ENCODE measurements at regions not wholly inside any gene's neighbourhood (a gene's known extent, or its start where the extent isn't known, plus 50 kb on each side); places are given as distances from the start of the nearest gene placed in this dataset.
"Not testable (repeated sequence)": the region's sequence is repeated elsewhere in the genome, so short reads cannot be mapped to it uniquely, and the experiment has no call there.

- DNase-seq (ENCODE audit: extremely low read depth, low read depth, low spot score) = no peak
Observed at GRCh38 chr5:109989161-109989560, 299.4 kb downstream of the MAN2A1 start.

DNA sequence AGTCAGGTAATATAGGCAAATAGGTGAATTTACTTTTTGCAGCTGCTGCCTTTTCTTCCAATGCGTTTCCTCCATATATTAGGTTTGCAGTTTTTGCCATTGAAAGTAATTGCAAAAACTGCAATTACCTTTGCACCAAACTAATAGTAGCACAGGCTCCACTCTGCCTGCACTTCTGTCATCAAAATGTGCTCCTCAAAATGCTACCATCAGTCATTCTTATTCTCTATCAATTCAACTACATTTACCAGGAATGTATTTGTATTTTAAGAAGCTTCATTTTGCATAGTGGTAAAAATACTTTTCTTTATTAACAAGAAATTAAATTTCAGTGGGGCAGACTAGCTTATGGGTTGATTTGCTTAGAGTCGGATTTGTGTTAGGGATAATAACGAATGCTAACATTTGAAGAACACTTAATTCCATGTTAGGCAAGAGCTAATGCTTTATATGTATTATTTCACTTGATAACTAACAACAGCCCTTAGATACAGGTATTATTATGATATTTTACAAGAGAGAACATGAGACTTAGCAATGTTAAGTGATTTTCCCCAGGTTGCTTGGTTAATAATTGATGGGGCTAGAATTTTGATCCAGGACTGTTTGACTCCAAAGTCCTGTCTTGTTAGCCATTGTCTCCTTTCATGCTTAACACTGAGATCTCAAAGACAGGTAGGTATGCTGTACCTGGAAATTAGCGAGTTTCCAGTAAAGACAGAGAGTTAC lies 300.4 kb downstream of the MAN2A1 start:
- DNase-seq (ENCODE audit: extremely low read depth, low read depth, low spot score) = no peak

GRCh38 chr5:109990723-109991359 lies 301.1 kb downstream of the MAN2A1 start:
- DNase-seq (ENCODE audit: extremely low read depth, low read depth, low spot score) = no peak

DNA sequence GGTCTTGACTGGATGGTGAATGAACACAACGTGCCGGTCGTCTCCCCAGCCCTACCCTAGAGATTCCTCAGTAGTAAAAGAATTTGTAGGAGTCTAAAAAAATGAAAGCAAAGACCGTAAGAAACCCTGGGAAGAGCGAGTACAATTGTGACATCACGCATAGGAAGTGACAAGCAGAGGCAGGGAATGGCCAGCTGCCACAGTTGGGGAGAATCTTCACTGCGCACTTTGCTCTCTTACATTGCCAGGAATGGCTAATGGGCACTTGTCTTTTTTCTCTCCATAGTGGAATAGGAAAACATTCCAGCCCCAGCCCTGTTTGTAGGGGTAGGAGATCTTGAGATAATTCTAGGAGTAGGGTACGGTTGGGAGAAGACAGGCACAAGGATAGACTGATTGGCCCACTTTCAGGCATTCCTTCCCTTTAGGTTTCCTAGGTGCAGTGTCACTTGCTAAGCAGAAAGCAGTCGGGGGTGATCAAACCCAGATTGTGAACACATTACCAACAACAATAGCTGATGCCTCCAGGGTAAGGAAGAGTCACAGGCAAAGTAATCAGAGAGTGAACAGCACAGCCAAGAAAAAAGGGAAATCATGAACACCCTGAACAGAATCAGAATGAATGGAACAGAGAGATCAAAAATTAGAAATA lies 302.7 kb downstream of the MAN2A1 start:
- DNase-seq (ENCODE audit: extremely low read depth, low read depth, low spot score) = no peak

GRCh38 chr5:109994135-109994534 lies 304.4 kb downstream of the MAN2A1 start:
- no peak for DNase-seq (ENCODE audit: extremely low read depth, low read depth, low spot score)

- DNase-seq (ENCODE audit: extremely low read depth, low read depth, low spot score) = no peak
Observed at GRCh38 chr5:109996246-109996645, 306.5 kb downstream of the MAN2A1 start.

DNA sequence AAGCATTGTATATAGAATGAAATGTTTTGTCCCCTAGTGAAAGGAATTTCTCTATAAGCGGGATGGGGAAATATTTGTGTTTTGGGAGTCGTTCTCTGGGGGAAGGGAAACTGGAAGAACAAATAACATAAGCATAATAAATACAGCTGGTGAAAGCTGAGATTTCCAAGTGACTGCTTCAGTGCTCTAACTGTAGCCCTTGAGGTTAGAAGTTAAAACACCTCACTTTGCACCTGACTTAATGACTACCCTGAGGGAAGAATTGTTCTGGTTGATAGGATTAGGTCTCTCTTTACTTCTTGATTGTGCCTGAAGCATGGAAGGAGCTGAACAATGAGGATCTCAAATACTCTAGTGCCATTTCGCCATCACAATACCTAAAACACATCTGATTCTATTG lies 307.4 kb downstream of the MAN2A1 start:
- no peak for DNase-seq (ENCODE audit: extremely low read depth, low read depth, low spot score)

DNA sequence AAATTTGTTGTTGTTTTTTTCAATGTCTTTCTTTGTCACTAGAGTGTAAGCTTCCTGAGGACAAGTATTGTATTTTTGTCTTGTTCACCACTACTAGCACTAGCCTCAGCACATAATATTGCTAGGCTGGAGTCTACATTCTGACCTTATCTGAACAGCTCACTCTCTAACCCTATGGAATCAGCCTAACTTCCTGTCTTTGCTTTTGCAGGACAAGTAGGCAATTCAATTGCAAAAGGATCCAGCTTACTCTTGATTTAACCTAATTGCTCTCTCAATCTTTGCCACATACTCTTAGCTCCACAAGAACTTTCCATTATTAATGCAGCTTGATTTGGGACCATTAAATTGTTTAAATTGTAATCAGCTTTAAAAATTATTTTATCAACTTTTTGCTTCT lies 308.5 kb downstream of the MAN2A1 start:
- no peak for DNase-seq (ENCODE audit: extremely low read depth, low read depth, low spot score)

- no peak for DNase-seq (ENCODE audit: extremely low read depth, low read depth, low spot score)
Observed at GRCh38 chr5:109998726-109999125, 309.0 kb downstream of the MAN2A1 start.

- DNase-seq (ENCODE audit: extremely low read depth, low read depth, low spot score) = no peak
Observed at GRCh38 chr5:110001648-110002047, 311.9 kb downstream of the MAN2A1 start.

- DNase-seq (ENCODE audit: extremely low read depth, low read depth, low spot score) = no peak
Observed at GRCh38 chr5:110002652-110003051, 312.9 kb downstream of the MAN2A1 start.

DNA sequence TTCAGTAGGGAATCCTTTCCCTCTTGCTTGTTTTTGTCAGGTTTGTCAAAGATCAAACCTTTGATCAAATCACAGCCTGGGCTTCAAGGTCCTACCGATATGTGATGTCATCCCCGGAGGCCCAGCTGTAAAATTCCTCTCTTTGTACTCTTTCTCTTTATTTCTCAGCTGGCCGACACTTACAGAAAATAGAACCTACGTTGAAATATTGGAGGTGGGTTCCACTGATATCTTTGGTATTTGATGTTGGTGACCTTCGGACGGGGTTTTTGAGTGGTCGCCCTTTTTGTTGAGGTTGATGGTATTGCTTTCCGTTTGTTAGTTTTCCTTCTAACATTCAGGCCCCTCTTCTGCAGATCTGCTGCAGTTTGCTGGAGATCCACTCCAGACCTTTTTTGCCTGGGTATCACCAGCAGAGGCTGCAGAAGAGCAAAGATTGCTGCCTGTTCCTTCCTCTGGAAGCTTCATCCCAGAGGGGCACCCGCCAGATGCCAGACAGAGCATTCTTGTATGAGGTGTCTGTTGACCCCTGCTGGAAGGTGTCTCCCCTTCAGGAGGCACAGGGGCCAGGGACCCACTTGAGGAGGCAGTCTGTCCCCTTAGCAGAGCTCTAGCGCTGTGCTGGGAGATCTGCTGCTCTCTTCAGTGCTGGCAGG lies 316.3 kb downstream of the MAN2A1 start:
- not testable (repeated sequence) for DNase-seq (ENCODE audit: extremely low read depth, low read depth, low spot score)

- no peak for DNase-seq (ENCODE audit: extremely low read depth, low read depth, low spot score)
Observed at GRCh38 chr5:110007101-110007500, 317.4 kb downstream of the MAN2A1 start.

GRCh38 chr5:110008131-110008530 lies 318.4 kb downstream of the MAN2A1 start:
- no peak for DNase-seq (ENCODE audit: extremely low read depth, low read depth, low spot score)

DNA sequence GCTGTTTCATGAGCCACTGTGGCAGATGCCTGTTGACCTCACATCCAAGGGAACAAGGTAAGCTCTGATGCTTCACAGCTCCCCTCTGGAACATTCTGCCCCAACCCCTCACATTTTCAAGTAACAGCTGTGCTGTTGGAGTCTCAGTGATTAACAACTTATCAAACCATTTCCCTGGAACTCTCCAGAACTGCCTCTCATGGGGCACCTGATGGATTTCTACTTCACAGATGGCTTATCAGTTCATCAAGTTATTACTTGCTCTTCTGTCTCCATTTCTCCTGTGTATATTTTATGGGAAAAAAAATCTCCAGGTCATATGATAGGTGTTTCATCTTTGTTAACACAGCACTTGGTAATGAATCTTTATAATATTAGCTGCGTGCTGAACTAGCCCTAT lies 322.4 kb downstream of the MAN2A1 start:
- no peak for DNase-seq (ENCODE audit: extremely low read depth, low read depth, low spot score)

DNA sequence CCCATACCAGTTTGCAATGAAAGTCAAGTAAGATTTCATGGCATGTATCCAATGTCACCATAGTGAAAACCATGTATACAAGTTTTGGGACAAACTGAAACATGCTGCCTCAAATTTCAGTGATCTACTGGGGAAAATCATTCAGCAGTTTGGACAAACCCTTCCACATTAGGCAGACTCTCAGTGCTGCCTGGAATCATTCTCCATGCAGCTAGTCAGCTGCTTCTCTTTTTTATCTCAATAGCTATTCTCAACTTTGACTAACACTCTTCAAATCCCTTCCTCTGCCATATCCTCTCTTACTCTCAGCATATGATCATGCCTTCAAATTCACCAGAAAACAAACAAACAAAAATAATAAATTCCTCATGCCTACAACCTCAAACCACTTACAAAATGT lies 323.3 kb downstream of the MAN2A1 start:
- DNase-seq (ENCODE audit: extremely low read depth, low read depth, low spot score) = no peak

DNA sequence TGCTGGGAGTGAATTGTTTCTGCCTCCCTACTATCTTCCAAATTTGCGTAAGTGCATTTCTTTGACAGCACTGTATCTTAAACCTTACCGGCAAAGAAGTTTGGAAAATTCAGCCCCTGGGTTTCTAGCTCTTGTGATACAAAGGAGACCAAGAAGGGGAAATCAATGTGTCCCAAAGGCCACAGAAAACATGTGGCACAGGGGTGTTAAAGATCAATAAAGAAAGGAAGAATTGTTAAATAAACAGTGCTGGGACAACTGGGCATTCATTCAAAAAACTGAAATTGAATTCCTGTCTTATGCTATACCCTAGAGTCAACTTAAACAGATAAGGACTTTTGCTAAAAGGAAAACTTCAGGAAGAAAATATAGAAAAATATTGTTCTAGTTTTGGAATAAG lies 328.1 kb downstream of the MAN2A1 start:
- no peak for DNase-seq (ENCODE audit: extremely low read depth, low read depth, low spot score)

DNA sequence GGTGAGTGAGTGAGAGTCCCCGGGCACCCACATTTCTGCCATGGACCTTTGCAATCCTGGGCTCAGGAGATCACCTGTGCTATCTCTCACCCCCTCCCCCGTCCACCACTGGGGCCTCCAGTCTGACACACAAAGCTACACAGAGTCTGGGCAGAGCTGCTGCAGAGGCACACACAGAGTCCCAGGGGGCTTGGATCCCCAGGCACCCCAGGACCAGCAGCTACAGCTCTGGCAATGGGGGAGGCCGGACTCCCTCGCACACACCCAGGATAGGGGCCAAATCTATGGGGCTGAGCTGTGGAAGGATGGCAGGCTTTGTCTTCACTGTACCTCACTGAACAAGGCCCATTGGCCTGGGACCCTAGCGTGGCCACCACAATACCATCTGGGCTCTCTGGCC lies 328.8 kb downstream of the MAN2A1 start:
- no peak for DNase-seq (ENCODE audit: extremely low read depth, low read depth, low spot score)

DNA sequence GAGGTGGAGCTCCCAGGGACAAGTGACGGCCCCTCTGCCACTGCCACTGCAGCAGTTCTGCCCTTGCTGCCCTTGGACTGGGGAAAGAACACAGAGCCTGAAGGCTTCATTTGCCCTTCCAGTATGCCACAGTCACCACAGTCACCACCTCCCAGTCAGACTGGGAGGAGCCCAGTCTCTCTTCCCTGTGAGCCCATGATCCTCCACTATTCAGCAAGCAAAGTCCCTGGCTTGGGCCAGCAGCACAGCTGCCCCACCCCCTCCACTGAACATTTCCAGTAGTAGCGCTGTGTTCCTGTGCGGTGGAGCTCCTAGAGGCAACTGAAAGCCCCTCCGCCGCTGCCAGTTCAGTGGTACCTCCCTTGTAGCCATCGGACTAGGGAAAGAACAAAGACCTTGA lies 329.4 kb downstream of the MAN2A1 start:
- no peak for DNase-seq (ENCODE audit: extremely low read depth, low read depth, low spot score)

- DNase-seq (ENCODE audit: extremely low read depth, low read depth, low spot score) = no peak
Observed at GRCh38 chr5:110019780-110020179, 330.1 kb downstream of the MAN2A1 start.

GRCh38 chr5:110021251-110021650 lies 331.5 kb downstream of the MAN2A1 start:
- DNase-seq (ENCODE audit: extremely low read depth, low read depth, low spot score) = no peak

DNA sequence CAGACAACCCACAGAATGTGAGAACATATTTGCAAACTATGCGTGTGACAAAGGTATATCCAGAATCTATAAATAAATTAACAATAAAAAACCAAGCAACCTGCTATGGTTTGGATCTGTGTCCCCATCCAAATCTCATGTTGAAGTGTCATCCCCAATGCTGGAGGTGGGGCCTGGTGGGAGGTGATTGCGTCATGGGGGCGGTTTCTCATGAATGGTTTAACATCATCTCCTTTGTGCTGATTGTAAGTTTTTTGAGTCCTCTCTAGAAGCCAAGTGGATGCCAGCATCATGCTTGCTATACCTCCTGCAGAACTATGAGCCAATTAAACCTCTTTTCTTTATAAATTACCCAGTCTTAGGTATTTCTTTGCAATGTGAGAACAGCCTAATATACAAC lies 335.4 kb downstream of the MAN2A1 start:
- DNase-seq (ENCODE audit: extremely low read depth, low read depth, low spot score) = no peak

Measured in glomerular endothelial cell (primary cell).